AG09309 (cell line): ENCODE measurements at regions not wholly inside any gene's neighbourhood (a gene's known extent, or its start where the extent isn't known, plus 50 kb on each side); places are given as distances from the start of the nearest gene placed in this dataset.

Source experiments
- DNase-seq: peaks from one replicate; pipeline ENCODE4 v3.0.0-alpha.2; 2010; ENCODE audit warnings: low read depth
- H3K4me3 ChIP-seq: 2 replicates; pipeline ENCODE4 v1.5.1; 2011; ENCODE audit warnings: mild to moderate bottlenecking, low read depth, low read length, moderate library complexity; ENCODE audit not compliant: control insufficient read depth
- CTCF ChIP-seq: IDR thresholded peaks from 2 replicates; pipeline ENCODE4 v1.5.1; 2011; ENCODE audit warnings: mild to moderate bottlenecking, low read depth, low read length, inconsistent platforms; ENCODE audit not compliant: insufficient read depth, control insufficient read depth; ENCODE audit errors: missing control alignments

DNA sequence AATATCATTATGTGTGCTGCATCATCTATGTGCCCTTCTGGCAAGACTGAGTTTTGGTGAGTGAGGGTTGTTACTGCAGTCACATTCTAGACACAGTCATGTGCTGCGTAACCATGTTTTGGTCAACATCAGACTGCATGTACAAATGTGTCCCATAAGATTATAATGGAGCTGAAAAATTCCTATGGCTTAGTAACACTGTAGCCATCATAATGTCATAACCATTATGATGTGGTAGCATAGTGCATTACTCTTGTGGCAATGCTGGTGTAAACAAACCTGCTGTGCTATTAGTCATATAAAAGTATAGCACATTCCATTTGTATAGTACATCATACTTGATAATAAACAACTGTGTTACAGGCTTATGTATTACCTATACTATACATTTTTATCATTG, 198.1 kb upstream of the NUDT6 start:
- no peak for TF ChIP-seq CTCF
- no peak overlapping the region for H3K4me3 ChIP-seq
- no peak for DNase-seq

- TF ChIP-seq CTCF, result no peak
- DNase-seq, result no peak
- no peak overlapping the region for H3K4me3 ChIP-seq
These were observed 199.0 kb upstream of the NUDT6 start for GRCh38 chr4:123121241-123121907.

DNA sequence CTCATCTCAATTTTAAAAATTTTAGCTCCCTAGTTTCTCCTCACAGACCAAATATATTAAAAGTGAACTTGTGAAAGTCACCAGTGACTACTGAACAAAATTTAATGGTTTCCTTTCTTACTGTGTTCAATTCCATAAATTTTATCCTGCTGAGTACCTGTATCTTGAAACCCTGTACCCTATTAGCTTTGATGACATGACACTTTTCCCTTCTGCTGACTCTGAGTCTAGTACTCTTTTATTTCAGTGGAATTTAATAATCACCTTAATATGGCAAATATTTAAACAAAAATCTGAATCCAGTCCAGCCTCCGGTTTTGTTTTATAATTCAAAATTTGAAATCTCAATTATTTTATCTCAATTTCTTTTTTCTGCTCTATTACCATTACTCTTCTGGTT, 203.1 kb upstream of the NUDT6 start:
- TF ChIP-seq CTCF, result no peak
- no peak for DNase-seq
- H3K4me3 ChIP-seq, result no peak overlapping the region

DNA sequence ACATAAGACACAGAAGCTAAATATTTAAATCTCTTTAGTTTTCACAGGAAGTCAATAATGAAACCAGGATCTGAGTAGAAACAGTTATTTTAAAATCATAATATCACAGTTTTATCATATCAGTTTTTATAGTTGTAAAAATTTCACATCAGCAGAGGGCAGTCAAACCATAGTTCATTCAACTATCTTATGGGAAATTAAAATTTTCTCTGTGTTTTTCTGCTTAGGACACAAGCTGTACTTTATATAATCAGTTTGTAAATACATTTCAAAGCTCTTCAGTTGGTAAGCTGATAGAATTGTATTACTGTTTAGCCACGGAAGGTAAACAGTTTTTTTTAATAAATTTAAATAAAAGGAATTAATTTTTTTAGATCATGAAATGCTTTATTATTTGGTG, 204.8 kb upstream of the NUDT6 start:
- DNase-seq, result no peak
- no peak for TF ChIP-seq CTCF
- H3K4me3 ChIP-seq, result no peak overlapping the region

GRCh38 chr4:123127875-123128274, 205.5 kb upstream of the NUDT6 start:
- no peak for DNase-seq
- no peak overlapping the region for H3K4me3 ChIP-seq
- no peak for TF ChIP-seq CTCF

DNA sequence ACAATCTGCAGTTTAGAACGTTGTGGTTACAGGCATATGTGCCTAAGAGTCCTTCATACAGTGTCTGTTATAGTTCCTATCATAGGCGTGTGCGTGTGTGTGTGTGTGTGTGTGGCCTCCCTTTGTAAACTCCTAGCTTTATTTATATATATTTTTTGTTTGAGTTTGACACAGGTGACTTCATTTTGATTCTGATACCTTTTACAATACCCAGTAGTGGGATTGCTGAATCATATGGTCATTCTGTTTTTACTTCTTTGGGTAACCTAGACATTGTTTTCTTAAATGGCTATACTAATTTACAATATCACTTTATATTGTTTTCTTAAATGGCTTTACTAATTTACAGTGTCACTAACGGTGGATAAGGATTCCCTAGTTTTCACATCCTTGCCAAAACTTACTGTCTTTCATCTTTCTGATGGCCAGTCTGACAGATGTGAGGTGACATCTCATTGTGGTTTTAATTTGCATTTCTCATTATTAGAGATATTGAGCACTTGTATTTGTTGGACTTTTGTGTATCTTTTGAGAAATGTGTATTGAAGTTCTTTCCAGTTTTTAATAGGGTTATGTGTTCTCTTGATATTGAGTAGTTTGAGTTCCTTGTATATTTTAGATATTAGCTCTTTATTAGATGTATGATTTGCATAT, 211.1 kb upstream of the NUDT6 start:
- H3K4me3 ChIP-seq, result no peak overlapping the region
- DNase-seq, result no peak
- TF ChIP-seq CTCF, result no peak

GRCh38 chr4:123144616-123145015, 222.2 kb upstream of the NUDT6 start:
- H3K4me3 ChIP-seq, result no peak overlapping the region
- no peak for DNase-seq
- no peak for TF ChIP-seq CTCF
